ENCODE measurements at regions not wholly inside any gene's neighbourhood (a gene's known extent, or its start where the extent isn't known, plus 50 kb on each side); places are given as distances from the start of the nearest gene placed in this dataset.

- no peak overlapping the region for H3K4me3 ChIP-seq (replicated peaks; ENCODE audit: insufficient read depth, low read length)
- no peak overlapping the region for H3K27ac ChIP-seq (replicated peaks)
- DNase-seq (ENCODE audit: low read depth in 1 of 2, low spot score in 1 of 2) = no peak
- TF ChIP-seq GABPA (IDR thresholded peaks at IDR 0.05; ENCODE audit: low read depth) = no peak
- no peak for TF ChIP-seq SPI1 (IDR thresholded peaks at IDR 0.05; ENCODE audit: borderline replicate concordance, low read depth)
- no peak for TF ChIP-seq POLR2AphosphoS5 (IDR thresholded peaks at IDR 0.05; ENCODE audit: low read depth)
- TF ChIP-seq CTCF (IDR thresholded peaks at IDR 0.05; ENCODE audit: insufficient read depth, low read length) = no peak
- no peak for TF ChIP-seq REST (IDR thresholded peaks at IDR 0.05; ENCODE audit: insufficient replicate concordance, low read depth)
- no peaks in the 10 kb centered on the region for H3K27me3 ChIP-seq (ENCODE audit: insufficient read depth, poor library complexity, severe bottlenecking)
Observed at GRCh38 chr7:391411-391951, 101.5 kb downstream of the FOXL3 start.

GRCh38 chr7:391961-392524 is 102.1 kb downstream of the FOXL3 start:
- Histone ChIP-seq H3K4me3 (replicated peaks; ENCODE audit: insufficient read depth, low read length) (no peak overlapping the region), H3K27ac (replicated peaks) (no peak overlapping the region), H3K27me3 (ENCODE audit: insufficient read depth, poor library complexity, severe bottlenecking) (no peaks in the 10 kb centered on the region)
- TF ChIP-seq GABPA (IDR thresholded peaks at IDR 0.05; ENCODE audit: low read depth) = no peak
- DNase-seq (ENCODE audit: low read depth in 1 of 2, low spot score in 1 of 2) = no peak

DNA sequence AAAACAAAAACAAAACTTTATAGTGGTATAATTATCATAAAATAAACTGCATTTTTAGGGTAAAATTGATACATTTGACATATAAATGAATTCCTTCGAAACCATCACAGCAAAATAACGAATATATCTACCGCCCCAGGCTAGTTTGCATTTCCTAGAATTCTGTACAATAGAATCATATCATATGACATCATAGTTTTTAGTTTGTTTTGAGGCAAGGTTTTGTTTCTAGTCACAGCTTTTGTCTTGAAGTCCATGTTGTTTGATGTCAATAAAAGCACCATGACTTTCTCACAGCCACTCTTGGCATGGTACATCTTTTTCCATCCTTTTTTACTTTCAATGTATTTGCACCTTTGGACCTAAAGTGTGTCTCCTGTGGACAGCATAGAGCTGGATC is 102.9 kb downstream of the FOXL3 start:
- H3K4me3 ChIP-seq (replicated peaks; ENCODE audit: insufficient read depth, low read length) = no peak overlapping the region

More for the DNA sequence above, 102.9 kb downstream of the FOXL3 start:
- H3K27ac ChIP-seq (replicated peaks) = no peak overlapping the region
- DNase-seq (ENCODE audit: low read depth in 1 of 2, low spot score in 1 of 2) = no peak
- TF ChIP-seq REST (IDR thresholded peaks at IDR 0.05; ENCODE audit: insufficient replicate concordance, low read depth) = no peak
- TF ChIP-seq GABPA (IDR thresholded peaks at IDR 0.05; ENCODE audit: low read depth) = no peak
- no peak for TF ChIP-seq CTCF (IDR thresholded peaks at IDR 0.05; ENCODE audit: insufficient read depth, low read length)
- TF ChIP-seq POLR2AphosphoS5 (IDR thresholded peaks at IDR 0.05; ENCODE audit: low read depth) = no peak
- TF ChIP-seq SPI1 (IDR thresholded peaks at IDR 0.05; ENCODE audit: borderline replicate concordance, low read depth) = no peak
- no peaks in the 10 kb centered on the region for H3K27me3 ChIP-seq (ENCODE audit: insufficient read depth, poor library complexity, severe bottlenecking)

Data from HL-60 (cell line).